ENCODE measurements at regions not wholly inside any gene's neighbourhood (a gene's known extent, or its start where the extent isn't known, plus 50 kb on each side); places are given as distances from the start of the nearest gene placed in this dataset.

- TF ChIP-seq USF1 (IDR thresholded peaks at IDR 0.05) (no peak), REST (IDR thresholded peaks at IDR 0.05; ENCODE audit: low read depth) (no peak), ZBTB7A (IDR thresholded peaks at IDR 0.05; ENCODE audit: low read depth) (no peak)
These were observed 145.5 kb upstream of the TOP1 start for GRCh38 chr20:40883097-40883496.

Measured in Ishikawa (cell line).